ENCODE measurements at regions not wholly inside any gene's neighbourhood (a gene's known extent, or its start where the extent isn't known, plus 50 kb on each side); places are given as distances from the start of the nearest gene placed in this dataset.
"Not testable (repeated sequence)": the region's sequence is repeated elsewhere in the genome, so short reads cannot be mapped to it uniquely, and the experiment has no call there.

DNA sequence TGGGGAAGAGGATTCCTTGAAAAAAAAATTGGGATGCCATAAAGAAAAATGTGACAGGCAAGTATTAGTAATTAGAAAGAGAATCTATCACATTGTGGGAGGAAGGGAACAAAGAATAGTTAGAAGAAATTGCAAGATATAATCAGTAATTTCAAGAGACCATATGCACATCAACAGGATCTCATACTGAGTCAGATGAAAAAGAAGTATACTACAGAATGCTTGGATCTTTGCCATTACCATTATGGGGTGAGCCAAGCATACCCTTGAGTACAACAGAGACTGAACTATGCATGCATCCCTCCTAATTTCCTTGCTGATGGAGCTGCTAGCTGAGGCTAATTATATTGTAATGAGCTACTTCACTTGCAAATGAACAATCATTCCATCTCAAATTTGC, 287.6 kb downstream of the PAPSS1 start:
- CTCF ChIA-PET, result no interaction called here
- POLR2A ChIA-PET, result no interaction called here
- TF ChIP-seq, protein P1, sequence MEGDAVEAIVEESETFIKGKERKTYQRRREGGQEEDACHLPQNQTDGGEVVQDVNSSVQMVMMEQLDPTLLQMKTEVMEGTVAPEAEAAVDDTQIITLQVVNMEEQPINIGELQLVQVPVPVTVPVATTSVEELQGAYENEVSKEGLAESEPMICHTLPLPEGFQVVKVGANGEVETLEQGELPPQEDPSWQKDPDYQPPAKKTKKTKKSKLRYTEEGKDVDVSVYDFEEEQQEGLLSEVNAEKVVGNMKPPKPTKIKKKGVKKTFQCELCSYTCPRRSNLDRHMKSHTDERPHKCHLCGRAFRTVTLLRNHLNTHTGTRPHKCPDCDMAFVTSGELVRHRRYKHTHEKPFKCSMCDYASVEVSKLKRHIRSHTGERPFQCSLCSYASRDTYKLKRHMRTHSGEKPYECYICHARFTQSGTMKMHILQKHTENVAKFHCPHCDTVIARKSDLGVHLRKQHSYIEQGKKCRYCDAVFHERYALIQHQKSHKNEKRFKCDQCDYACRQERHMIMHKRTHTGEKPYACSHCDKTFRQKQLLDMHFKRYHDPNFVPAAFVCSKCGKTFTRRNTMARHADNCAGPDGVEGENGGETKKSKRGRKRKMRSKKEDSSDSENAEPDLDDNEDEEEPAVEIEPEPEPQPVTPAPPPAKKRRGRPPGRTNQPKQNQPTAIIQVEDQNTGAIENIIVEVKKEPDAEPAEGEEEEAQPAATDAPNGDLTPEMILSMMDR (IDR thresholded peaks at IDR 0.05; ENCODE audit: control extremely low read depth, extremely low read depth, low read depth, missing control alignments), result no peak
- no peak for DNase-seq (ENCODE audit: extremely low spot score)

- TF ChIP-seq, protein P1 (IDR thresholded peaks at IDR 0.05; ENCODE audit: control extremely low read depth, extremely low read depth, low read depth, missing control alignments), result no peak
- CTCF ChIA-PET, result no interaction called here
- no peak for DNase-seq (ENCODE audit: extremely low spot score)
- POLR2A ChIA-PET, result no interaction called here
These were observed 296.2 kb downstream of the PAPSS1 start for GRCh38 chr4:107423677-107424405.

GRCh38 chr4:107419536-107419935, 300.5 kb downstream of the PAPSS1 start:
- DNase-seq (ENCODE audit: extremely low spot score); CTCF ChIA-PET; POLR2A ChIA-PET: not testable (repeated sequence)

- no peak for DNase-seq (ENCODE audit: extremely low spot score)
- ChIA-PET CTCF (interaction anchor here (0.9 kb wide), 1 partner anchor 8 kb away, joined by 3 read pairs; no protein-coding TSS in a partner anchor), POLR2A (no interaction called here)
- TF ChIP-seq, protein P1 (IDR thresholded peaks at IDR 0.05; ENCODE audit: control extremely low read depth, extremely low read depth, low read depth, missing control alignments), result no peak
These were observed 301.0 kb downstream of the PAPSS1 start for GRCh38 chr4:107419052-107419451.

DNA sequence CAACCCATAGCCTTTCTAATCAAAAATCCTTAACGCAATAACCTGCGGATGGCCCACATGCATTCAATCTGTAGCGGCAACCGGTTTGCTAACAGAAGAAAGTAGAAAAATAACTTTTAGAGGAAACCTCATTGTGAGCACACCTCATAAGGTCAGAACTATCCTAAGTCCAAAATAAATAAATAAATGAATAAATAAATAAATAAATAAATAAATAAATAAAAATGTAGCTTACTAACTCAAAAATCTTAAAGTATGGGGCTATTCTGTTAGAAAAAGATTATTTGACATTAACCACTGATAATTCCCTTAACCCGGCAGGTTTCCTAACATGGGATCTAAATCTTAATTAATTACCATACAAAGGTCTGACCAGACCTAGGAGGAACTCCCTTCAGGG, 304.5 kb downstream of the PAPSS1 start:
- POLR2A ChIA-PET; CTCF ChIA-PET; DNase-seq (ENCODE audit: extremely low spot score): not testable (repeated sequence)

- CTCF ChIA-PET; DNase-seq (ENCODE audit: extremely low spot score); POLR2A ChIA-PET: not testable (repeated sequence)
These were observed 310.2 kb downstream of the PAPSS1 start for GRCh38 chr4:107409872-107410271.

- TF ChIP-seq, protein P1 (IDR thresholded peaks at IDR 0.05; ENCODE audit: control extremely low read depth, extremely low read depth, low read depth, missing control alignments), result no peak
- ChIA-PET POLR2A (no interaction called here), CTCF (no interaction called here)
- no peak for DNase-seq (ENCODE audit: extremely low spot score)
These were observed 311.1 kb downstream of the PAPSS1 start for GRCh38 chr4:107408968-107409367.

GRCh38 chr4:107404591-107405300, 315.3 kb downstream of the PAPSS1 start:
- CTCF ChIA-PET, result no interaction called here
- TF ChIP-seq, protein P1 (IDR thresholded peaks at IDR 0.05; ENCODE audit: control extremely low read depth, extremely low read depth, low read depth, missing control alignments), result no peak
- POLR2A ChIA-PET, result no interaction called here
- no peak for DNase-seq (ENCODE audit: extremely low spot score)
